ENCODE measurements at regions not wholly inside any gene's neighbourhood (a gene's known extent, or its start where the extent isn't known, plus 50 kb on each side); places are given as distances from the start of the nearest gene placed in this dataset.
A peak's percentile ranks its signal among the peaks of the same experiment; 100 is the strongest.

- DNase-seq, result no peak
Measured at GRCh38 chr6:100134297-100134696, 140.3 kb upstream of the MCHR2 start.

DNA sequence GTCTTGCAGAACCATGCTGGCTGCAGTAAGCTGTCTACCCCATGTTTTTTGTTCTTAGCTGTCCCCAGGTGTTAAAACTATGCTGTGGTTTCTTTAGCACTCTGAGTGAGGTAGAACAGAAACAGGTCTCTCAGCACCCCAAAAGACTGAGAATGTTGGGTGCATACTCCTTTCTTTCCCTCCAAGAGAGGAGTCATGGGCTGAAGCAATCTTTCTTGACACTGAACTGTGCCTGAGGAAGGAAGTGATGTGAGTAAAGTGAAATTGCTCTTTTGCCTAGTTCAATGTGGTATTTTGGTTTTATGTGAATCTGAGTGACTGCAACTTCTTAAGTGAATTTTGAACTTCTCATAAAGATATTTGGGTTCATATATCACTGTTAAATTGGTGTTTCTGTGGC lies 138.0 kb upstream of the MCHR2 start:
- no peak for DNase-seq

DNA sequence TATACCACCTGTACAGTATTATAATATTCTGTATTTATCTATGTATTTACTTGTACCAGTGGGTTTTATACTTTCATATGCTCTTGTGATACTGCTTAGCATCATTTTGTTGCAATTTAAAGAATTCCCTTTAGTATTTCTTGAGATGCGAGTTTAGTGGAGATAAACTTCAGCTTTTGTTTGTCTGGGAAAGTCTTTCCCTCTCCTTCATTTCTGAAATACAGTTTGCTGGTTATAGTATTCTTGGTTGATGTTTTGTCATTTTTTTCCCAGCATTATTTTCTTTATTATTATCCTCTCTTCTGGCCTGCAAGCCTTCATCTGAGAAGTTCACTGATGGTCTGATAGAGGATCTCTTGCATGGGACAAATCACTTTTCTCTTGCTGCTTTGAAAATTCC lies 136.6 kb upstream of the MCHR2 start:
- no peak for DNase-seq

- DNase-seq, result no peak
Measured at GRCh38 chr6:100126790-100127484, 132.9 kb upstream of the MCHR2 start.

- no peak for DNase-seq
Measured at GRCh38 chr6:100121854-100122609, 128.0 kb upstream of the MCHR2 start.

DNA sequence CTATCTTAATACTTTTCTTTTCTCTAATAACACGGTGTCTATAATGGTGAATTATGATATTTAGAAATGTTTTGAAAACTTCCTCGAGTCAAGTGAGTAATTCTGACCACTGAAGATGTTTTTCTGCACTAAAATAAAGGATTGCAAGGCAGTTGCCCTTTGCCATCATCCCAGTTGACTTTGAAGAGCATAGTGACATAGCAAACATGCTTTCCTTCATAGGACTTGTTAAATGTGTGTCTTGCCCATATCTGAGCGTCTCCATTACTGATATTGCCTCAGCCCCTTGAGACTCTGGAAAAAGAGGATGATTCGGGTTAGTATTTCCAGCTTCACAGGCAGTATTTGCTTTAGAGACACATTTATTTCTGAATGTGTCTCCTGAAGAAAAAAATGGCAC lies 125.2 kb upstream of the MCHR2 start:
- DNase-seq, result no peak

GRCh38 chr6:100118301-100118700 lies 124.3 kb upstream of the MCHR2 start:
- DNase-seq, result no peak

DNA sequence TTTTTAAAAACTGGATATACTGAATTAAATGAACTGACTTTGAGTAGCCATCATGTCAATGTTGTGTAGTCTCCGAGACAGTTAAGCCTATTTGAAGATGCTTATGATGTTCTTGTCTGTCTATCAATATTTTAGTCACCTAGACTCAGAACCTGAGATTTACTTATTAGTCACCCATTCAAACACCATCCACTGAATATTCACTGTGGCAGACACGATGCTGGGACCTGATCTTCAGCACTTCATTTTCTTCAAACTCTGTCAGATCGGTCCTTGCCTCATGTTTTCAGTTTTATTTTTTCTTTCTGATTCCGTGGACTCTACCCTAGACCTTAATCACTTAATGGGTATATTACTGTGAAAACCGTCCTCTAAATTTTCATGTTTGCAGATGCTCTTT lies 123.7 kb upstream of the MCHR2 start:
- no peak for DNase-seq

DNA sequence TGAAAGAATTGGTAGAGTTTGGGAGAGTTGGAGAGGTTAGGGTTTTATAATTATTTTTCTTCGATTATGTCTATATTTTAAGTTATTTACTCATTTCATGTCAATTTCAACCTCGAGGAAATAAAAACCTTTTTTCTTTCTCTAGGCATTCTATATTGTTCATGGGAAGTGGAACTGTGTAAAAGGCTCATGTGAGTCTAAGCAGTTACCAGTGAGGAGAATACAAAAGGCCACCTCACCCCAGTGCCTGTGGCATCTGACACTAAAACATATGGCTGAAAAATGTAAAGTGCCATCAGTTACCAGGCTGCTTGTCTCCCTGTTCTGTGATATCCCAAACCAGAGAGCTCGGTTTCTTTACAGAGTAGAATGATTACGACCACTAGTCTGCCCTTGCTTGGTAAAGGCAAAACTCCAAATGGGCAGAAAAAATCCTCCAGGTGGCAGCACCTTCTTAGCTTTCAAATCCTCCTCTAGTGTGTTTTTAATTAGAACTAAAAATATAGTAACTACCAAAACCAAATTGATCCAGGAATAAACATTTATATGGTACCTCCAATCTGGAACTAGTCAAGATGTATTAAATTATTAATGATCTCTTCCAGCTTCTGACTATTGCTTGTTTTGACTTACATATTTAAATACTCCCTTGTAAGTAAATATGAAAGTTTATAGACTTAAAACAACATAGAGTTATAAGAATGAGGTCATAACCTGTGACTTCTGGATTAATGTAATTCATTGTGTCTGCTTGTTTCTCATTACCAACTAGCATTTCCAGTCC lies 122.6 kb upstream of the MCHR2 start:
- peak in 1 of 2 experiments; percentile 10 for DNase-seq

GRCh38 chr6:100115407-100116101 lies 121.5 kb upstream of the MCHR2 start:
- no peak for DNase-seq

DNA sequence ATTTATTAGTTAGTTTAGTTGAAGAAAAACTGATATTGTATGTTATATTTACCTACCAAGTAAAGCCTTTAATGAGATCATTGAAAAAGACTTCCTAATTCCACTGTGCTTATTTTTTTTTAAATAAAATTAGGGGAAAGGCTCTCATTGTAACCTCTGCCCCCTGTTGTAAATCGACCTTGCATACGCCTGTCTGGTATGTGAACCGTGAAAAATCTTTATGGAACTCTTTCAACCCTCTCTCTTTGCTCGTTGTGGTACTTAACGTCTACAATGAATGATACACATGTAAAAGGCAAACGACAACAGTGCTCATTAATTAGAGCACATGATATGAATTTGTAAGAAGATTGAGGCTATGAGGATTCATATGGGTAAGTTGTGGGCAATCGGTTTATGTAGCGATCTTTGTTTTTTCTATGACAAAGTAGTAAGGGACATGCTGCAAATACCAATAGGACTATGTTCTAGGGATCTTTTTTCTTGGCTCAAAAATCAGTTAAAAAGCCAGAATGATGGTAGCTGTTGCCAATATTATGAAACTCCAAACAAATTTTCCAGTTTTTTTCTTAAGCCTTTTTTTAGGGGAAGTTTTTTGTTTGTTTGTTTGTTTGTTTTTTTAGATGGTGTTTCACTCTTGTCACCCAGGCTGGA lies 119.0 kb upstream of the MCHR2 start:
- no peak for DNase-seq

- DNase-seq, result no peak
Measured at GRCh38 chr6:100105919-100106529, 112.0 kb upstream of the MCHR2 start.

DNA sequence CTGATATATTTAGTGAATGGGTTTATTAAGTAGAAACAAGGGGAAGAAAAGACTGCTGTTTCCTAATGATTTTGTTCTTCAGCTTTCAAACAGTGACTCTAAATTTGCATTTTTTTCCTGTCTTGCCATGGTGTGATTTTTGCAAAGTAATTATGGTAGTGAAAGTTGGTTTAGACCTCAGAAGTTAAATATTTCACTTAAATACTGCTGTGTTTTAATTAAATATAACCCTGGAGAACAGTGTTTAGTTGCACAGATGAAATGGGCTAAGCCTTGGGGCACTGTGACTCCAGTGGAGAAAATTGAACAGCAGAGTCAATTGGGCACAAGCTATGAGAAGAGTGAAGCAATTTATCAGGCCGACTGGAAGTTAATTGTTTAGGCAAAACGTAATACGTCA lies 111.1 kb upstream of the MCHR2 start:
- no peak for DNase-seq

DNA sequence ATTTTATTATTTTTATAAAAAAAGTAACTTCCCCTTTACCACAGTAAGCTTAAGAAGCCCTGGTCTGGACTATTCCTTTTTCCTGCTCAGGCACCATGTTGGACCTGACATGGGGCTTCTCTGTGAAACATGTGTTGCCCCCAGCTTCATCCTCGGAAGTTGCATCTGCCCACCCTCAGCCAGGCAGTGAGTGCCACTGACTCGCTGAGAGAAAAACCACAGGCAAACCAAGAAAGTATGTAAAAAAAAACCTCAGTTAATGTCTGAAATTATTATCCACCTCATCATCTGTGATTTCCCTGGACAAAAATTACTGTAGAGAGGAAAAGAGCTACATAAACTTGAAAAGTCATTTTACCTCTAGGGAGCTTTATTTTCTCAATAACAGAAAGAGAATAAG lies 109.9 kb upstream of the MCHR2 start:
- no peak for DNase-seq

DNA sequence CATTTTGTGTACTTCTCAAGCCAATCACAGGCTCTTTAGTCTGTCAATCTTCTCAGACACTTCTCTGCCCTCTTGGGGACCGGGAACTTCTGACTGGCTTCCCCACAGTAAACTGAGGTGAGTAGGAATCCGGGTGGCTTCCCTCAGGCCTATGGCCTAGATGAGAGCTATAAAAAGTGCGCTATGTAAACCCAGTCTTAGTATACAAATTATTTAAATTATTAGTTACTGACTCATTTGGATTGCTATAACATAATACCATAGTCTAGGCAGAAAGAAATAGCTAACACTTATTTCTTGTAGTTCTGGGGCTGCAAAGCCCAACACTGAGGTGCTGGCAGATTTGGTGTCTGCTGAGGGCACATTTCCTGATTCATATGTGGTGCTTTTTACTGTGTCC lies 109.2 kb upstream of the MCHR2 start:
- DNase-seq, result no peak

GRCh38 chr6:100101644-100102043 lies 107.6 kb upstream of the MCHR2 start:
- DNase-seq, result no peak

DNA sequence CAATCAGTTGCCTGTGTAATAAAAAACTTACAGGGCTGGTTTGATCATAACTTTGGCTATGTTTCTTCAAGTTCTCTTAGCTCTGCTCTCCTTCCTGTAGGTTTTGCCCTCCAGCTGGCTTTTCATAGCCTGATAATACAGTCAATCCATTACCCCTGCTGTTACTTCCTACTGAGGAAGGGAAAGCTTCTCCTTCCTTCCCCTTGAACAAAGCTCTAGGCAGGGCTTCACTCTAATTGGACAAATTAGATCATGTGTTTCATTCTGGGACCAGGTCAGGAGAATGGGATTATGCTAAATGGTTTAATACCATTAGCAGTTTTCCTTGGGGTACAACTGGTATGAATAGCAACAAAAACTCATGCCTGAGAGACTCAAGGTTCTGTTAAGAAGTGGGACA lies 106.8 kb upstream of the MCHR2 start:
- no peak for DNase-seq

DNA sequence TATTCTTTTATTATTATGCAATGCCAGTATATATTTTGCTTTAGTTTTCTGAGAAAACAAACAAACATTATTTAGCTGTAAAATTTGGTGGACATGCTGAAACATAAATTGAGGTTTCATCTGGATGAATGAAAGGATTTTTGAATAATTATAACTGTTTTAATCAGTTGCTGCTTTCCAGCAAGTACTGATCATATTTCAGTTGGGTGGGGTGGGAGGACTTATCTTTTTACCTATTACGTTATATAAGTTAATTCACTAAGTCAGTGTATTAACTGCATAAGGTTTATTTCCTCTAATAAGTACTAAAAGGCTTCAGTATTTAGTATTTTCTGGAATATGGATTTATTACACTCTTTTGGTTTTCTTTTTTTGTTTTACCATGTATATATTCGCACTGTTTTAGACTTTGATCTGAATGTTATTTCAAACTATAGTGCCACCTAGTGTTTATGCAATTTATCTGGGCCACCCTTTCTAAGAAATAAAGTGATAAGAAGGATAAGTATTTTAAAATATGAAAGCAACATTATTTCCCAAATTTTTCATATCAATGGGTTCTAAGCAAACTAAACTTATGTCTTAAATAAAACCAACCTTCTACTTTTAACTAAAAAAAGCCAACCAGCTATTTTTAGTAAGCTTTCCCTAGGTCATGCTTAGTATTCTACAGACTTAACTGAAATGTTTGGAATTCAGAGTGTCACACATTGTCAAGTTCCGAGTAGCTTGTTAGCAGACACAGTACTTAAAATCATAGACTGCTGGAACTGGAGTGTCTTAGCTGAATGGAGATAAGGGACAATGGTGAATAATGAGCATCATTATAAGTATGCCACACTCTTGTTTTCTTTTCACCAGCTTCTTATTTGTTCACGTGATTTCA lies 105.4 kb upstream of the MCHR2 start:
- DNase-seq, result peak in 1 of 2 experiments; percentile 20

DNA sequence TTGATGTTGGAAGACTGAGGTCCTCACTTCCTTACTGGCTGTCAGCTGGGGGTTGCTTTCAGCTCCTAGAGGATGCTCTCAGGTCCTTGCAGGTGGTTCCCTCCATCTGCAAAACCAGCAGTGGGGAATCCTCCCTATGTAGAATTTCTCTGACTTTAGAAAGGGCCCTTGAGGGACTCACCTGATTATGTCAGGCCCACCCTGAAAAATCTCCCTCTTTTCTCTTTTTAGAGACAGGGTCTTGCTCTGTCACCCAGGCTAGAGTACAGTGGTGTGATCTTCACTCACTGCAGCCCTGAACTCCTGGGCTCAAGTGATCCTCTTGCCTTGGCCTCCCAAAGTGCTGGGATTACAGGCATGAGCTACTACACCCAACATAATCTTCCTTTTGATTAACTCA lies 102.9 kb upstream of the MCHR2 start:
- DNase-seq, result no peak

GRCh38 chr6:100096341-100096740 lies 102.3 kb upstream of the MCHR2 start:
- no peak for DNase-seq

DNA sequence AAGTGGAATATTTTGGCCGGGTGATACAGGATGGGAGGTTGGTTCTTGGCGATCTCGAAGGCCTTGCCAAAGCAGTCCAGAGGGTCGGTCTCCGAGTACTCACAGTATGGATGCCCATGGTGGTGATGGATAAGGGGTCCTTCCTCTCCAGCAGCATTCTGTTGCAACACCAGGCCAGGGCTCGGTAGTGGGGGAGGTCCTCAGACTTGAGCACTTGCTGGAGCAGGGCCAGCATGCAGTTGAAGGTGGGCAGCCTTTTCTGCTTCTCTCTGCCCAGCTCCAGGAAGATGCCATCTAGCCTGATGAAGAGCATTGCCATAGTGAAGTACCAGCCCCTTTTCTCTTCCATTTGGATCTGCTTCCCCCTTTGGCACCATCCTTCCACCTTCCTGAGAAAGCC lies 99.4 kb upstream of the MCHR2 start:
- no peak for DNase-seq
